GM12878 (cell line): ENCODE measurements at regions not wholly inside any gene's neighbourhood (a gene's known extent, or its start where the extent isn't known, plus 50 kb on each side); places are given as distances from the start of the nearest gene placed in this dataset.

Experiments
- ATAC-seq: fragments of 200-7000 bp; cut with Tn5 transposase; 3 replicates; pipeline ENCODE4 v1.9.1; 2020; ENCODE audit warnings: mild to moderate bottlenecking, moderate library complexity
- BruUV-seq: library from RNA; stranded (reverse); fragments of 400-500 nt; replicated peaks from 2 replicates; lab custom pipeline; 2021; lab: Mats Ljungman, UMichigan
- CTCF ChIA-PET: fragments of 300-600 bp; sonication (Branson Sonifier 250); formaldehyde crosslinking; extraction: SDS; loops from one replicate; lab custom pipeline; 2021; ENCODE audit warnings: inconsistent platforms; lab: Yijun Ruan, JAX
- POLR2A ChIA-PET: fragments of 350-600 bp; formaldehyde crosslinking; extraction: SDS; loops from one replicate; lab custom pipeline; 2021; ENCODE audit warnings: inconsistent platforms; lab: Charles Lee
- RAD21 ChIA-PET: fragments of 300-600 bp; sonication (Branson Sonifier 250); formaldehyde crosslinking; loops from one replicate; lab custom pipeline; 2023; ENCODE audit warnings: antibody characterized with exemption; ENCODE audit not compliant: unreplicated experiment; lab: Charles Lee
- SMC1A ChIA-PET: fragments of 300-600 bp; sonication (Branson Sonifier 250); formaldehyde crosslinking; loops from one replicate; lab custom pipeline; 2023; ENCODE audit not compliant: unreplicated experiment, uncharacterized antibody; lab: Charles Lee
- DNase-seq: peaks from one replicate; pipeline ENCODE4 v3.0.0-alpha.2; 2011; ENCODE audit warnings: low read depth, low spot score
- FAIRE-seq: peaks from 3 replicates; lab custom pipeline; 2011; peaks lifted over from hg19 to GRCh38; lab: Jason Lieb, UNC
- H2AFZ ChIP-seq: 2 replicates; pipeline ENCODE4 v1.6.0; 2011; ENCODE audit warnings: low read depth, low read length, control low read depth; ENCODE audit not compliant: control insufficient read depth
- H3K27ac ChIP-seq: 2 replicates; pipeline ENCODE4 v1.5.1; 2011; ENCODE audit warnings: control low read depth; ENCODE audit not compliant: control insufficient read depth, insufficient read depth
- H3K27me3 ChIP-seq, 2 experiments: replicated peaks in 1 of 2; 2 replicates each; pipeline versions ENCODE4 v1.6.0 to v1.6.1; 2011; ENCODE audit warnings: low read length in 1 of 2; ENCODE audit not compliant: control insufficient read depth in 2 of 2, insufficient read depth in 2 of 2
- H3K36me3 ChIP-seq, 2 experiments: 2 replicates each; pipeline ENCODE4 v1.5.1; 2011; ENCODE audit warnings: low read length in 1 of 2; ENCODE audit not compliant: control insufficient read depth in 2 of 2, insufficient read depth in 2 of 2
- H3K4me1 ChIP-seq: 2 replicates; pipeline ENCODE4 v1.6.1; 2011; ENCODE audit warnings: mild to moderate bottlenecking, low read length, moderate library complexity, mixed read lengths; ENCODE audit not compliant: control insufficient read depth, insufficient read depth
- H3K4me2 ChIP-seq: 2 replicates; pipeline ENCODE4 v1.6.0; 2011; ENCODE audit warnings: control low read depth; ENCODE audit not compliant: control insufficient read depth, insufficient read depth
- H3K4me3 ChIP-seq: fragments of 200-600 bp; sonication (generic); 2 replicates; pipeline ENCODE4 v1.5.1; 2016
- H3K79me2 ChIP-seq: 2 replicates; pipeline ENCODE4 v1.6.0; 2011; ENCODE audit warnings: low read length; ENCODE audit not compliant: control insufficient read depth, insufficient read depth
- H3K9ac ChIP-seq: 2 replicates; pipeline ENCODE4 v1.8.0; 2011; ENCODE audit warnings: low read length, control low read depth, mixed read lengths; ENCODE audit not compliant: control insufficient read depth, insufficient read depth
- H3K9me3 ChIP-seq: replicated peaks from 3 replicates; pipeline ENCODE4 v1.5.1; 2011; ENCODE audit warnings: mild to moderate bottlenecking, low read length; ENCODE audit not compliant: control insufficient read depth, insufficient read depth
- H4K20me1 ChIP-seq: 2 replicates; pipeline ENCODE4 v1.6.0; 2011; ENCODE audit not compliant: control insufficient read depth, insufficient read depth
- DPF2 ChIP-seq: fragments of 450-650 bp; IDR thresholded peaks from 2 replicates; pipeline ENCODE4 v1.6.1; 2017; ENCODE audit warnings: mild to moderate bottlenecking
- MYC ChIP-seq: IDR thresholded peaks from 2 replicates; pipeline ENCODE4 v1.6.1; 2011; ENCODE audit warnings: mild to moderate bottlenecking, low read length, moderate library complexity, inconsistent platforms; ENCODE audit not compliant: insufficient read depth, insufficient replicate concordance, insufficient read length, severe bottlenecking
- PAX5 ChIP-seq: IDR thresholded peaks from 2 replicates; pipeline ENCODE4 v1.6.1; 2011; ENCODE audit warnings: low read depth, low read length, borderline replicate concordance
- SPI1 ChIP-seq: IDR thresholded peaks from 2 replicates; pipeline ENCODE4 v1.6.1; 2011; ENCODE audit warnings: low read depth, mild to moderate bottlenecking, low read length, moderate library complexity, borderline replicate concordance; ENCODE audit not compliant: insufficient read depth
- ZNF592 ChIP-seq: fragments of 450-650 bp; IDR thresholded peaks from 2 replicates; pipeline ENCODE4 v1.6.1; 2017; ENCODE audit warnings: mild to moderate bottlenecking, moderate library complexity
- WGBS: methylation state at CpG from one replicate; pipeline ENCODE4 v1.1.6; 2016; ENCODE audit warnings: low lambda C conversion rate; ENCODE audit not compliant: insufficient replicate concordance, insufficient coverage; ENCODE audit errors: missing lambda C conversion rate; 5-methylcytosine and 5-hydroxymethylcytosine counted together
- in situ Hi-C: fragments of 300-500 bp; cut with MboI; formaldehyde crosslinking; loops from 9 replicates; pipeline ENCODE4 v1.14.3; 2018; ENCODE audit warnings: mixed read lengths
- intact Hi-C: fragments of 100-400 bp; cut with micrococcal nuclease; formaldehyde crosslinking; loops from one replicate; pipeline ENCODE4 v1.14.2; 2022; ENCODE audit not compliant: unreplicated experiment
- TF ChIP-seq, protein P1 (sequence below): fragments of 450-650 bp; IDR thresholded peaks from 2 replicates; pipeline ENCODE4 v1.6.1; 2014; ENCODE audit warnings: mild to moderate bottlenecking
- TF ChIP-seq, protein P2 (sequence below): fragments of 450-650 bp; IDR thresholded peaks from 2 replicates; pipeline ENCODE4 v1.6.1; 2016; ENCODE audit warnings: mild to moderate bottlenecking
- TF ChIP-seq, protein P3 (sequence below): fragments of 450-650 bp; IDR thresholded peaks from 2 replicates; pipeline ENCODE4 v1.6.1; 2016; ENCODE audit warnings: mild to moderate bottlenecking

DNA sequence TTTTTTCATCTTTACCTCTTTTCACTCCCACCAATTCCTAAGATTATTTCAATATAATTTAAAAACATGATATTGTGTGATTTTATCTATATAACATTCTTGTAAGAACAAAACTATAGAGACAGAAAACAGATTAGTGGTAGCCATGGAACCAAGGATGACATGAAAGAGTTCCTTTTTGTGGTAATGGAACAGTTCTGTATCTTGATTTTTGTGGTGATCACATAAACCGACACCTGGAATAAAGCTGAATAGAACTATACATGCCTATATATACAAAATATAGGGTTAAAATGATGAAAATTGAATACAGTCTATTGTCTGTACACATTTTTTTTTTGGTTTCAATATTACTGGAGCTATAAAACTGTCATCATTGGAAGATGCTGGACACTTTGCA, 945.4 kb downstream of the SI start:
- in situ Hi-C loops (no loop called here), intact Hi-C loops (no loop called here)
- Histone ChIP-seq H3K4me1 (no peaks in the 10 kb centered on the region), H3K27ac (no peak overlapping the region), H4K20me1 (no peaks in the 10 kb centered on the region), H2AFZ (no peak overlapping the region), H3K4me2 (no peak overlapping the region), H3K27me3 (no peaks in the 10 kb centered on the region), H3K36me3 (no peaks in the 10 kb centered on the region), H3K4me3 (no peak overlapping the region), H3K9me3 (no peaks in the 10 kb centered on the region), H3K9ac (no peak overlapping the region), H3K79me2 (no peaks in the 10 kb centered on the region)
- SMC1A ChIA-PET, result no interaction called here
- FAIRE-seq, result no peak
- POLR2A ChIA-PET, result no interaction called here
- TF ChIP-seq DPF2, result no peak
- TF ChIP-seq MYC, result no peak
- TF ChIP-seq, protein P1, sequence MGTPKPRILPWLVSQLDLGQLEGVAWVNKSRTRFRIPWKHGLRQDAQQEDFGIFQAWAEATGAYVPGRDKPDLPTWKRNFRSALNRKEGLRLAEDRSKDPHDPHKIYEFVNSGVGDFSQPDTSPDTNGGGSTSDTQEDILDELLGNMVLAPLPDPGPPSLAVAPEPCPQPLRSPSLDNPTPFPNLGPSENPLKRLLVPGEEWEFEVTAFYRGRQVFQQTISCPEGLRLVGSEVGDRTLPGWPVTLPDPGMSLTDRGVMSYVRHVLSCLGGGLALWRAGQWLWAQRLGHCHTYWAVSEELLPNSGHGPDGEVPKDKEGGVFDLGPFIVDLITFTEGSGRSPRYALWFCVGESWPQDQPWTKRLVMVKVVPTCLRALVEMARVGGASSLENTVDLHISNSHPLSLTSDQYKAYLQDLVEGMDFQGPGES, result no peak
- TF ChIP-seq, protein P2, sequence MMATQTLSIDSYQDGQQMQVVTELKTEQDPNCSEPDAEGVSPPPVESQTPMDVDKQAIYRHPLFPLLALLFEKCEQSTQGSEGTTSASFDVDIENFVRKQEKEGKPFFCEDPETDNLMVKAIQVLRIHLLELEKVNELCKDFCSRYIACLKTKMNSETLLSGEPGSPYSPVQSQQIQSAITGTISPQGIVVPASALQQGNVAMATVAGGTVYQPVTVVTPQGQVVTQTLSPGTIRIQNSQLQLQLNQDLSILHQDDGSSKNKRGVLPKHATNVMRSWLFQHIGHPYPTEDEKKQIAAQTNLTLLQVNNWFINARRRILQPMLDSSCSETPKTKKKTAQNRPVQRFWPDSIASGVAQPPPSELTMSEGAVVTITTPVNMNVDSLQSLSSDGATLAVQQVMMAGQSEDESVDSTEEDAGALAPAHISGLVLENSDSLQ, result no peak
- TF ChIP-seq, protein P3, sequence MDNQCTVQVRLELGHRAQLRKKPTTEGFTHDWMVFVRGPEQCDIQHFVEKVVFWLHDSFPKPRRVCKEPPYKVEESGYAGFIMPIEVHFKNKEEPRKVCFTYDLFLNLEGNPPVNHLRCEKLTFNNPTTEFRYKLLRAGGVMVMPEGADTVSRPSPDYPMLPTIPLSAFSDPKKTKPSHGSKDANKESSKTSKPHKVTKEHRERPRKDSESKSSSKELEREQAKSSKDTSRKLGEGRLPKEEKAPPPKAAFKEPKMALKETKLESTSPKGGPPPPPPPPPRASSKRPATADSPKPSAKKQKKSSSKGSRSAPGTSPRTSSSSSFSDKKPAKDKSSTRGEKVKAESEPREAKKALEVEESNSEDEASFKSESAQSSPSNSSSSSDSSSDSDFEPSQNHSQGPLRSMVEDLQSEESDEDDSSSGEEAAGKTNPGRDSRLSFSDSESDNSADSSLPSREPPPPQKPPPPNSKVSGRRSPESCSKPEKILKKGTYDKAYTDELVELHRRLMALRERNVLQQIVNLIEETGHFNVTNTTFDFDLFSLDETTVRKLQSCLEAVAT, result no peak
- no peak for TF ChIP-seq SPI1
- no peak for TF ChIP-seq PAX5
- TF ChIP-seq ZNF592, result no peak
- no peak for ATAC-seq
- no peak for DNase-seq
- no TSS peak for BruUV-seq
- 25% methylated on average over 1 of the region's 1 CpG for WGBS
- RAD21 ChIA-PET, result no interaction called here
- CTCF ChIA-PET, result no interaction called here
